Stimulated activated CD4-positive, alpha-beta T cell treated with anti-CD3 and anti-CD28 coated beads, Interleukin-12 subunit alpha, Interleukin-12 subunit beta, amount 100 ng/mL, for 4 hours (primary cell): ENCODE measurements at regions not wholly inside any gene's neighbourhood (a gene's known extent, or its start where the extent isn't known, plus 50 kb on each side); places are given as distances from the start of the nearest gene placed in this dataset.
"Not testable (repeated sequence)": the region's sequence is repeated elsewhere in the genome, so short reads cannot be mapped to it uniquely, and the experiment has no call there.

Experiments
- DNase-seq: peaks from one replicate; pipeline ENCODE4 v3.0.0-alpha.2; 2020

DNA sequence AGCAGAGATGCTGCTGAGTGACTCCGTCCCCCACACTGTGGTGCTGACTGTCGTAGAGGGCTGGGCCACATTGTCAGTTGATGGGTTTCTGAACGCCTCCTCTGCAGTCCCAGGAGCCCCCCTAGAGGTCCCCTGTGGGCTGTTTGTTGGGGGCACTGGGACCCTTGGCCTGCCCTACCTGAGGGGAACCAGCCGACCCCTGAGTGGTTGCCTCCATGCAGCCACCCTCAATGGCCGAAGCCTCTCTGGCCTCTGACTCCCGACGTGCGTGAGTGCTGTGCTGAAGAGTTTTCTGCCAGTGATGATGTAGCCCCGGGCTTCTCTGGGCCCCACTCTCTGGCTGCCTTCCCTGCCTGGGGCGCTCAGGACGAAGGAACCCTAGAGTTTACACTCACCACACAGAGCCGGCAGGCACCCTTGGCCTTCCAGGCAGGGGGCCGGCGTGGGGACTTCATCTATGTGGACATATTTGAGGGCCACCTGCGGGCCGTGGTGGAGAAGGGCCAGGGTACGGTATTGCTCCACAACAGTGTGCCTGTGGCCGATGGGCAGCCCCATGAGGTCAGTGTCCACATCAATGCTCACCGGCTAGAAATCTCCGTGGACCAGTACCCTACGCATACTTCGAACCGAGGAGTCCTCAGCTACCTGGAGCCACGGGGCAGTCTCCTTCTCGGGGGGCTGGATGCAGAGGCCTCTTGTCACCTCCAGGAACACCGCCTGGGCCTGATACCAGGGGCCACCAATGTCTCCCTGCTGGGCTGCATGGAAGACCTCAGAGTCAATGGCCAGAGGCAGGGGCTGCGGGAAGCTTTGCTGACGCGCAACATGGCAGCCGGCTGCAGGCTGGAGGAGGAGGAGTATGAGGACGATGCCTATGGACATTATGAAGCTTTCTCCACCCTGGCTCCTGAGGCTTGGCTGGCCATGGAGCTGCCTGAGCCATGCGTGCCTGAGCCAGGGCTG lies 181.1 kb downstream of the TBC1D2B start:
- not testable (repeated sequence) for DNase-seq

DNA sequence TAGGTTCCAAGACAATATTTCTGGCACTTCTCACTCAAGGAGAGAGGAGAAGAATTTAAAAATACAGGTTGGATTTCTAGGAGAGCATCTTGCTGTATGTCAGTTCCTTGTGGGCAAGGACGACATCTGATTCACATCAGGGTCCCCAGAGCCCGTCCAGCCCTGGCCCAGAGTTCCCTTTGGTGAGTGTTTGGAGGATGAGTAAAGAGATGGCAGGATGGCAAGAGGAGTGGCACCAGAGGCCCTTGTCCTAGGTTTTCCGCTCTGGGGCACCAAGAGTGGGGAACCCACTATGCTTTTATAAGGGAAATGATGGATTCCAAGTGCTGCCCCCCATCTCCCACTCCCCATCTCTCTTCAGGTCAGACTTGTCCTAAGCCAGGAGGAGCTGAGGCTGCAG lies 181.8 kb downstream of the TBC1D2B start:
- DNase-seq: no peak

DNA sequence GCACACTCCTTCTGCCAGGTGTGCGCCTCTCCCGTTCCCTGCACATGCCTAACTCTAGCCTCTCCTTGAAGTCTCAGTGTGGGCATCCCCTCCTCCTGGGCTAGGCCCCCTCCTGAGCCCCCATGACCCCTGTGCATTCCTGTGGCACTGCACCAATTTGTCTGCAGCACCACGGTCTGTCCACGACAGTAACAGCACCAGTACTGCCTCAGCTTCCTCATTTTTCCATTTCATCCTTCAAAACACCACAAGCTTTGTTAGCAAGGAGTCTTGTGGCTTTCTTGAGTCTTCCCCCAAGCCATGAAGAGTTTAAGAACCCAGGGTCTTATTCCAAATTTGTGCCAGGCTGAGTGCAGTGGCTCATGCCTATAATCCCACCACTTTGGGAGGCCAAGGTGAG lies 182.4 kb downstream of the TBC1D2B start:
- not testable (repeated sequence) for DNase-seq

DNA sequence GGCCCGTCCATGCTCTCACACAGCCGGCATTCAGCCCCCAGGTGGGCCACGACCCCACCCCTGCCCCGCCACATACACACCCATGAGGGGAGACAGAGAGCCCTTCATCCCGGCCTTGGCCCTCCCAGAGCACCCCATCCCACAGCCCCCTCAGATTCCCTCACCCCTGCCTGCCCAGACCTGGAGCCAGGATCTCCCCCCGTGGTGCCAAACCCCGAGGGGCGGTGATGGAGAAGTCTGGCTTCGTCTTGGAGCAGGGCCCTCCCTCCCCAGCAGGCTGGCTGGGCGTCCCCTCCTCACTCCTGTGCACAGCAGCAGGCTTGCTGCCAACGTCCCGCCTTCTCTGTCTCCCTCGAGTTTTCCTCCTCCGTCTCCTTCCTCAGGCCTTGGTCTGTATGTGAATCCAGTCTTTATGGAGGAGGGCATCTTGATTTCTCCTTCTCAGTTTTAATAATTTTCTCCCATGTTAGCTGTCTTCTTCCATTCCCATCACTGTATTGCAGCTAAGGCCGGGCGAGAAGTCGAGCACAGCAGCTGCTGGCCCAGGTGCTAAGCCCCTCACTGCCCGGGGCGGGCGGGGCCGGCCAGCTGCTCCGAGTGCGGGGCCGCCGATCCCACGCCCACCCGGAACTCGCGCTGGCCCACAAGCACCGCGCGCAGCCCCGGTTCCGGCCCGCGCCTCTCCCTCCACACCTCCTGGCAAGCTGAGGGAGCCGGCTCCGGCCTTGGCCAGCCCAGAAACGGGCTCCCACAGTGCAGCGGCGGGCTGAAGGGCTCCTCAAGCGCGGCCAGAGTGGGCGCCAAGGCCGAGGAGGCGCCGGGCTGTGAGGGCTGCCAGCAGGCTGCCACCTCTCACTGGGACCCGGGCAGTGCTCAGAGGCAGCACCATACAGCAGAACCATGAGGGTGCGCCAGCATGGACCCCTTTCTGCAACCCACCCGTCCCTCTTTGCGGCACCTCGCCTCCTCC lies 183.6 kb downstream of the TBC1D2B start:
- not testable (repeated sequence) for DNase-seq

DNA sequence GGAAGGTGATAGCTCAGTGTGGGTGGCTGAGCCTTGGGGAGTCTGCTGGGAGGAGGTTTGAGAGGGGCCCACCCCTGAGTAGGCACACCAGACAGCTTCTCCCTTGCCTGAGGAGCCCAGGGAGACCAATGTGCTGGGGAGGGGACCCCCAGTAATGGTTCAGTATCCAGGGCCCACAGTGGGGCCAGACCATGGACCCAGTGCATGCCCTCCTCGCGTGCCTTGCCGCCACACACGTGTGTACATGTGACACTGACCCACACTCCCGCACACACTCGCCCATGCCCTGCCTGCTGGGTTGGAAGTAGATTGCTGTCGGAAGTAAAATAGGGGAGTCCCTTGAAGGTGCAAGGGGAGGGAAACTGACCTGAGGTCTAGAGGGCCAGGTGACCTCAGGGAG lies 184.3 kb downstream of the TBC1D2B start:
- not testable (repeated sequence) for DNase-seq

DNA sequence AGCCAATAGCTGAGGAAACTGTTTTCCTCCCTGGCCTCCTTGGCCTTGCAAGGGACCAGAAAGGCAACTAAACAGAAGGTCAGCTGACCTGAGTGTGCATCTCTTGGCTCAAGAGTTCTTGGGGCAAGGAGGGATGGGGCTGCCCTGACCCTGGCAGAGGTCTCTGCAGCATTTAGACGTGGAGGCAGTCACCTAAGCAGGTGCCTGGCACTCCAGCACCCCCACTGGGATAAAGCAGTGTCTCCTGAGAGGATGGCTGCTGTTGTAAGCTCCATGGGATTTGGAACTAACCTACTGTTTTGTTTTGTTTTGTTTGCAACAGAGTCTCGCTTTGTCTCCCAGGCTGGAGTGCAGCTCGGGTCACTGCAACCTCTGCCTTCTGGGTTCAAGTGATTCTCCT lies 185.2 kb downstream of the TBC1D2B start:
- DNase-seq: no peak

DNA sequence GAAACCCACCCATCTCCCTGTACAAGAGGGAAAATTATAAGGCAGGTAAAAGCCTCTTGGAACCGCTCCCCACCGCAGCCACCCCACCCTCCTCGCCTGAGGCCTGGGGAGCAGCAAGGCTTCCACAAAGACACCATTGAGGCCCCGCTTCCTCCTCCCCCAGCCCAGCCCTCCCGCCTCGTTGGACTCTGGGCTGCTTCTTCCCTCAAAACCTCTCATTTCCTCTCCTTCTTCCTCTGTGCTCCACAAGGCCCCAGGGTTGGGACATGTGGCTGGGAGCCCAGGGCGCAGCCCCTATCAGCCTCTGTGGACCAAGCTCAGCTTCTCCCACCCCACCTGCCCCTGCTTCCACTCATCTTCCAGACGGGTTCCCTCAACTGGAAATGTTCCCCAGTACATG lies 185.6 kb downstream of the TBC1D2B start:
- not testable (repeated sequence) for DNase-seq

DNA sequence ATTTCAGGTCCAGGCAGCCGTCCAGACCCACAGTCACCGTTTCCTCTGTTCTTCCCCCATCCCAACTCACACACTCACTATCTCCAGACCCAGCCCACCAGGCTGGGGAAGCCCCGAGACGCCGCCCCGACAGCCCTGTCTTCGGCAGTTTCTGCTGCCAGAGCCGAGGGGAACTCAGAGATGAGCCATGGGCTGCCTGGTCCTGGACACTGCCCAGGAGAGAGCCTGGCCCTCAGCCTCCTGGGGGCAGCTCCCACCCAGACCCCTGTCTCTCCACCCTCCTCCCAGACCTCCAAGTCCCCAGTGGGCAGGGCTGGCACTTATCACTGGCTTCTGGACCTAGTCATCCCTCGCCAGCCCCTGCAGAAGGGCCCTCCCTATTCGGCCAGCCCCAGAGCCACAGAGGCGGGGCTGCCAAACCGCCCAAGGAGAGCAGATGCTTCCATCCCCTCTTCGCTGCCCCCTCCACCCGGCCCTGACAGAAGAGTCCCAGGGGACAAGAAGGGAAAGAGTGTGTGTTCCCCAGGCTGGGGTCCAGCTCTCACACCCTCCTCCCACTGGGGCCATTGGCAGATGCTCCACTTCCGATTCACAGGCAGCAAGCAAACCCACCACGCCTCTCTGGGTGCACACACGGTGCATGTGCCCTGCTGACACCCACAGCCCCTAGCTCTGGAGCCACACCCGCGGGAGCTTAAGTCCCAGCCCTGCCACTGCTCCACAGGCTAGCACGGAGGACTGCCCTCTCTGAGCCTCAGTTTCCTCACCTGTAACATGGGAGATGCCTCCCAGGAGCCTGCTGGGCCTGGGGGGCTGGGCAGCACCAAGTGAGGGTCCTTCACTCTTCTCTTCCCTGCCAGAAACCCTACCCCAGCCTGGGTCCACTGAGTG lies 186.4 kb downstream of the TBC1D2B start:
- DNase-seq: not testable (repeated sequence)

DNA sequence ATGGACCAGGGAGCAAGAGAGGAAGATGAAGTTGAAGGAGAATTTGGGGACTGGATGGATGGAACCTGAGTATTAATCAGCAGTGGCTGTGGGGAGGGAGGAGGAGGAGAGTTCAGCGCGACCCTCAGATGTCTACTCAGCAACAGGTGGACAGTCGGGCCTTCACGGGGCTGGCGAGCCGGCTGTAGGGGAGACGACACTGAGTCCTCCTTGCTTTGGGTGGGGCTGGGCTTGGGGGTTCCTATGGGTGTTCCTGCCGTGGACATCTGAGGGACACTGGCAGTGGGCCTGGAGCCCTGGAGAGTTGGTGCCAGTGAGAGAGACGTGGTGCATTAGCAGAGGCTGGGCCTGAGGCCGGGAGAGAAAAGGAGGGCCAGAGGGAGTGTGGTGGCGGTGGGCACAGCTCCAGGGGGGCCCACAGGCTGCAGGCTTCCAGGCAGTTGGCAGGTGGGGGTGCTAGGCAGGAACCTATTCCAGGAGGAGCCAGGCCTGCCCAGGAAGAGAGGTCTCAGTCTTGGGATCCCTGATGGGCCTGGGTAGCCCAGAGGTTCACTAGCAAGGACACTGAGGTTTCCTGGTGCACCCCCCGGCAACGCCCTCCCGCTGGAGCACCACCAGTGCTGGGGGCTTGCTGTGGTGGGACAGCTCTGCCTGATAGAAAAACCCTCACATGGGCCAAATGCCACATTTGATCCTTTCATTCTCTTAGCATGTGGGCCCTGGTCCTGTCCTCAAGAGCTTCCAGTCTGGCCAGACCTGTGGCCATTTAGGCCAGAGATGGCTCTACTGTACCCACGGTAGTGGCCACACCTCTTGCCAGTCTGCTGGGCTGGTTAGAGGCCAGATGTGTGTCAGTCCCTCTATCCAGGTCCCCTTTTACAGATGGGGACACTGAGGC lies 187.4 kb downstream of the TBC1D2B start:
- DNase-seq: not testable (repeated sequence)

DNA sequence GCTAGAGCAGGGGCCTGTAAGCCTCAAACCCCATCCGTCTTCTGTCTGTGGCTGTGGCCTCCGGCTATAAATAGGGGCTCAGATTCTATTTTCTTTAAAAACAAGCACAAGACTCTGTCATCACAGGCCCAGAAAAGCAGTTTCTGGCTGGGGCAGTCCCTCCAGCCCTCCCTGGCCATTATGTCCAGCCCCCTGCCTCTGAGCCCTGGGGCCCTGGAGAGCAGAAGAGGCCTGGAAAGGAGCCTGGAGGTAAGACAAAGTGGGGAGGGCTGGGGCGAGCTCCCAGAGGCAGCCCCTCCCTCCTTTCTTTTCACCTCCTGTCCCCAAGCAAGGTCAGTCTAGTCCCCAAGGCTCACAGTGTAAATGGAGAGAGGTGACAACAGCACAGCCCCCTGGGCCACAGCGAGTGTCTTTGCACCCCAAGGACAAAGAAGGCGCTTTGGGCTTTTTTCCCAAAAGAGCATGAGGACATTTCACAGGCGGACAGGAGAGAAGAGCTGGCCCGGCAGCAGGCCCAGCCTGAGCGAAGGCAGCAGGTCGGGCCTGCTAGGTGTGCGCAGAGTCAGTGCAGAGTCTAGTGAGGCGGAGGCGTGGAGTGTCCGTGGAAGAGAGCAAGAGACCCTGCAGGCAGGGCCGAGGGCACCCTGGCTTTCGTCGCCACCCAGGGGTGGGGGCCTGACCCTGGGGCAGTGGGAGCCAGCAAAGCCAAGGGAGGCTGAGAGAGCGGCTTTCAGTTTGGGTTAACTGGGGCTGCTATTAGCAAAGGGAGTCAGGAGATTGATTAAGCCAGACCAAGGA lies 188.3 kb downstream of the TBC1D2B start:
- DNase-seq: no peak

DNA sequence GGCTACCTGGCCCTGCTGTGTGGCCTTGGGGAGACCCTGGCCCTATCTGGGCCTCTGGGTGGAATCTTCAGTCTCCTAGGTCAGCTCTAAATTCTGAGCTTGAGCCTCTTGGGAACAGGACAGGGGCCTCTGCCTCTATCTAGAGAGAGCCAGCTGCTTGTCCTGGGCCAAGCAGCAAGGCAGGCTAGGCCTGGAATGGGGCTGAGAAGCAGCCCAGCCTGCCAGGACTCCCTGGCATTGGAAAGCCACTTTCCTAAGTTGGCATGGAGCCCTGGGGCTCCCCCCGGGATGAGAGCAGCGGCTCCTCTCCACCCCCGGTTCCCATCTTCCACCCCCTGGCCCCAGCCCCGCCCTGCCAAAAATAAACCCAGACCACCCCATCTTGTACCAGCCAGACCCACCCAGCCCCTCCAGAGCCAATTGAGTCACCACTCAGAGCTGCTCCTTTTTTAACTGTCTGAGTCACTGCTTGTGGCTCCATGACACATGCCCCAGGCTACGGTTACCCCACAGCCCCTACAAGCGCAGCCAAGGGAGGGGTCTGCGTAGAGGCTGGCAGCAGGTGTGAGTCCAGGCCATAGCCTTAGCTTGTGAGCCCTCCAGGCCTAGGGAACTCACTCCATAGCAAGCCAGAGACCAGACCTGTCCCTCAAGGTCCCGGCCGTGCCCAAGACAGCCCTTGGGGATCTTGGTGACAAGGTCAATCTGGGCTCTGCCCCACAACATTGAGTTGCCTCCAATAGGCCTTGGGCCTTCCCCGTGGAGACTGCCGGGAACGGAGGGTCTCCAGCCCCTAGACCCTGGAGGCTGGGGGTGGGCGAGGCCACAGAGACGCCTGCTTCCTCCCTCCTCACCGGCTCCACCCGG lies 189.7 kb downstream of the TBC1D2B start:
- not testable (repeated sequence) for DNase-seq

DNA sequence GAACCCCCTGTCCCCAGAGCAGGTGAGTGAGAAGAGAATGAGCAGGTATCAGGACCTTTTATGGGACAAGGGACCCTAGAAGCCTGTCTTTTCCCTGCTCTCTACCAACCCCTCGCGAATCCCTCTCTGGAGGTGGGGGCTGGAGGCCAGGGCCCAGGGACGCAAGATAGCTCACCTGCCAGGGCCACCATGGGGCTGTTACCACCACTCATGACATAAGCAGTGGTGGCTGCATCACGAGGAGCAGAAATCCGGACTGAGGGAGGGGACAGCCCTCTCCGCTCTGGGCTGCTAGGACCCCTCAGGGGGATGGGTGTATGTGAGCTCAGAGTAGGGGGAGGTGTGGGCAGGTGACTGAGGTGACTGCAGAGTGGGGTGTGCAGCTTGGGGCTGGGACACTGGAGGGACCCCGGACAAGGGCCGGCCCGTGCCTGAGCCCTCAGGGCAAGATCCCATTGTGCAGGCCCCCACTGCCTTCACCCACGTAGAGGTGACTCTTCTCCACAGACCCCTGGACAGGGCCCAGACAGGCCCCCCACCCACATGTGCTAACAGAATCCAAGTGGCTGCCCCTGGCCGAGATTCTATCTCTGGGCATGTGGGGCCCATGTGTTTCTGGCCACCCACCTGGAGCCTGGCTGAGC lies 190.6 kb downstream of the TBC1D2B start:
- DNase-seq: no peak

DNA sequence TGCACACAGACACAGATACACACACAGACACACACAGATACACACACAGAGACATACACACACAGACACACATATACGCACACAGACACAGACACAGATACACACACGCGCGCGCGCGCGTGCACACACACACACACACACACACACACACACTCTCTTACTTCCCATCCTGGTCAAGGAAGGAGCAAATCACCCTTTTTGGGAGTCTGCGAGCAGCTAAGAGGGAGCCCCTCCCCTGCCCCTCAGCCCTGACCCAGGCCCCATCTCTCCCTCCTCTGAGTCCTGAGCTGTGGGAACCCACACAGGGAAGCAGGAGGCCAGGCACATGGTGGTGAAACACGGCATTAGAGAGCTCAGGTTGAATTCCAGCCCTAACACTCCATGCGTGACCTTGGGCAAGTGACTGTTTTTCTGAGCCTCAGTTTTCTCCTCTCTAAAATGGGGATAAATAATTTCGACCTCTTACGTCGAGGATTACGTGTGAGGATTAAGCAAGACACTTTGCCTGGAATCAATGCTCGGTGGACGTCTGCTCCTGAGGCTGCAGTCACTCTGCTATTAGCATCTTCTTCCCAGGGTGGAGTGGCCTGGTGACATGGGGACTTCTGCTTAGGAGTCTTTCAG lies 191.5 kb downstream of the TBC1D2B start:
- DNase-seq: not testable (repeated sequence)

DNA sequence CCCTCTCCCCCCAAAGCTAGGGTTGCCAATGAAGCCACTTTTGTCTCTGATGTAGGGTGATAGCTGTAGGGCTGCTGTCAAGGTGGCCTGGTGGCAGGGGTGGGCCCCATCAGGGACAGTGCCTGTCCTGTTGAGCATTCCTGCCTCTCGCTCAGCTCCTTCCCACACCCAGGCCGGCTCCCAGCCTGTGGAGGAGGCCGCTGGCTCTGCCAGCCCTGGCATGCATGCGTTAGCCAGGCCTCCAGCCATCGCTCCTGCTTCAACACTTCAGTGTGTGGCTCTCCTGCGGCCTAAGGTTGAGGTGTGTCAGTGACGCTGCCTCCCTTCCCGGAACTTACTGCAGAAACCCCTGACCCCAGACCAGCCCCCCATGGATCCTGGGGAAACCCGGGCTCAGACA lies 194.5 kb downstream of the TBC1D2B start:
- not testable (repeated sequence) for DNase-seq

DNA sequence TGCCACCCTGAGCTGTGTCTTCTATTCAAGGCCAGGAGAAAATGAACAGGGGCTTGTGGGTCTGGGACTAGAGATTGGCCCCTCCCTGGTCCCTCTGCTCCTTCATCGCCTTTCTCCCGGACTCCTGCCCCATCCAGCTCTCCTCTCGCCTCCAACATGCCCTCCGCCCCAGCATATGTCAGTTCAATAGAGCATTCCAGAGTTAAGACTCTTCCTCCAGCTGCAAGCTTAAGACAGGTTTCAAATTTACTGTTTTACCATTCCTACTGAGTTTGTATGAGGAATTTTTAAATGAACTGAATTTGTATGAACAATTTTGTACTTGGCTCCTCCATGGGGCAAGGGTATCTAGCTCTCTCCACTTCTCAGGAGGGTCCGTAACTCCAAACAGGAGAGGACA lies 195.6 kb downstream of the TBC1D2B start:
- no peak for DNase-seq

DNA sequence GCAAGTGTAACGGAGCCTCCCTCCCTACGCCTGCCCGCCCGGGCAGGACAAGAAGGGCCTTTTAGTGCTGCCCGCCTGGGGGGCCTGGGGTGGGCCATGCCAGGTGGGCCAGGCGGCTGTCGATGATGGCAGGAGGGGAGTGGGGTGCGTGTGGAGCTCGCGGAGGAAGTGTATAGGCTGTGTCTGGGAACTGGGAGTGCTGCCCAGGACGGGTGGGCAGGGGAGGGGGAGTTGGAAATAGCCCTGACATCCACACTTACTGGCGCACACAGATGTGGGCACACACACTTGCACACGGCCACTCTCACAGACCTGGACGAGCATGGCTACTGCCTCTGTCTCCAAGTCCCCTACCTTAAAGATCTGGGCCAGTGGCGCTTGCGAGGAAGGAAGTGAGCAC lies 196.0 kb downstream of the TBC1D2B start:
- DNase-seq: not testable (repeated sequence)

DNA sequence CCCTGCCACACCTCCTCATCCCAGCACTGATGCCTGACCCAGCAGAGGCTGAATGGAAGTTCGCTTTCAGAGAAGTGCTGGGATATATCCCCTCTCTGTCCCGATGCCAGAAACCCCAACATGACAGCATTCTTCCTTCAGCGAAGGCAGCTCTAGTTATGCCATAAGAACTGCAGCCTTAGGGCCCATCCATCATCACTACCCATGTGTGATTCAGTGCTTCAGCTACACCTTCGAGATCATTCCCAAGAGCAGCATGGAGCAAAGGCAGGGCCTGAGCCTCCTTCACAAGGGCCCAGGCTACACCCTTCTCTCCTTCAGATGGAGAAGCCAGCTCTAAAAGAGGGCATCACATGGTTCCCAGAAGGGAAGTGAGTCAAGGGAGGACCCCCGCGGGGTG lies 198.0 kb downstream of the TBC1D2B start:
- not testable (repeated sequence) for DNase-seq

DNA sequence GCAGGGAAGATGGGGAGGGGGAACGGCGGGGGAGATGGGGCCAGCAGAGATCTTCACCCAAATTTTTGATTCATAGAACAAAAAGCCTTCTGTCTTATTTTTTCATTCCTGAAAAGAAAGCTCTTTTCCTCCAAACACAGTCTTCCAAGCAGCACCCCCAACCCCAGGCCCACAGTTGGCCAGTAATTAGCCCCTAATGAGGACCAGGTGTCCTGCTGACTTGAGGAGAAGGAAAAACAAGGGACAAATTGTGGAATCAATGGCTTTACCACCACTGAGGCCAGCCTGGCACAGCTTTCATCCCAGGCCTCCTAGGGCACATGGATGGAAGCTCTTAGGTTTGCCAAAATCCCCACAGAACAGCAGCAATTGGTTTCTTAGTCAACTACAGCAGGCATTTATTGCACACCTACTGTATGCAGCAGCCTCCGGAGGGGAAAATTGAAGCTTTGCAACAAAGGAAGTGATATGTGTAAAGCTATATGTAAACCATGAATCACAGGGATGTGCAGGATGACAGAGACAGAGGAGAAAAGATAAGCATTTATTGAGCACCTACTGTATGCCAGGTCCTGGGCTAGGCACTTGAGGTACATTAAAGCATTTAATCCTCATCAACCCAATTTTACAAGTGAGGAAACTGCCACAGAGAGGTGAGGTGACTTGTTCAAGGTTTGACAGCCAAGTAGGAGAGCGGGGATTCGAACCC lies 199.5 kb downstream of the TBC1D2B start:
- no peak for DNase-seq
